ENCODE measurements at regions not wholly inside any gene's neighbourhood (a gene's known extent, or its start where the extent isn't known, plus 50 kb on each side); places are given as distances from the start of the nearest gene placed in this dataset.

GRCh38 chr12:60148831-60149230, 553.0 kb downstream of the SLC16A7 start:
- DNase-seq: no peak

DNA sequence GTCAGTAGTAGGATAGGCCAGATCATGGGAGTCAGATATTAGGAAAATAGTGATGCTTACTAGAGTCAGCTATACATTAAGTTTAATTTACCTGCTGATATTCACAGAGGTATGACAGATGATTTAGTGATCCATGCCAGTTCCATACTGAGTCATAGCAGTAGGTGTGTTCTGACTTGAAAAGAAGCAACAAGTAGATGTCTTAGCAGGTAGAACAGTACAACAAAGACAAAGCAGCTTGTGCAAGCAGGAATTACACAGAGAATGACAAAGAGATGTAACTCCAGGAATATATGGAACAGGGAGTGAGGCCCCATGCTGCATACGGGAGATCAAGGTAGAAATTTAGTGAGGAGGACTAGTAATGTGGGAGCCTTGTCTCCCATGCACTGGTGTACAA, 556.9 kb downstream of the SLC16A7 start:
- DNase-seq: no peak

DNA sequence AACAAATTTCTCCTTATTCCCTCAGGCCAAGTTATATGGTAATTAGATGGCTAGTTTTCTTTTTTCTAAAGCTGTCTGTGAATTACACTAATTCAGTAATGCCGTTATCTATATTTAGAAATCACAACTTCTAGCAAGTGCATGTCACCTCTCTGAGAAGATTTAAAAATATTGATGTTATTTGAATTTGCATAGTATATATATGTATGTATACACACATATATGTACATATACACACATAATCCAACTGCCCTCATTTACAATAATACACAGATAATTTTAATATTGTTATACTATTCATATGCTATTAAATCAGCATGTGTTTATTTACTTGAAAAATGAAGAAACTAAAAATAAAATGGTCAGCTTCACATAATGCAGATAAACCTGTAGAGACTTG, 563.9 kb downstream of the SLC16A7 start:
- DNase-seq: no peak

DNA sequence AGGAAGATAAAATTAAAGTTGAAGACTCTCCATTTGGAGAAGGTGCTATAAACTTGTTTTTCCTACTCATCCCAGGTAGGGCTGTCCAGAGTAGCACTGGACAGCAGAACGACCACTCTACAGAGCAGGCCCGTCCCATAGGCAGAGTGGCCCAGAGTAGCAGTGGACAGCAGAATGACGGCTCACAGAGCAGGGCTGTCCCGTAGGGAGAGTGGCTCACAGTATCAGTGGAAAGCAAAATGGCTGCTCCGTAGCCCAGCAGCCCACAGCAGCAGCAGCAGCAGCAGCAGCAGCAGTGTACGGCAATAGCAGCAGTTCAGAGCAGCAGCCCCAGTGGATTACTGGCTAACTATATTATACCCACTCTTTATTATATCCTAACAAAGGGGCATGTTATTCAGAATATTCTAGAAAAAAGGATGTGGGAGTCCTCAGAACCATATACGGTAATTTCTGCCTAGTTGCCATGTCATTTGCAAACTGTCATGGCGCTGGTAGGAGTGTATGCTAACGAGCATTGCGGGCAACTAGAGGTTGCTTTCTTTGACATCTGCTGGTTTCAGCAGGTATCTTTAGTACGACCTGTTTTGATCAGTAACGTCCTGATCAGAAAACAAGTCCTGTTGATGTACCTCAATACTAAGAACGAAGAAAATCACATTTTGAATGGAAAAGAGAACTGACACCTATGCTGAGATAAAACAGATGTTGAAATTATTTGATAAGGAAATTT, 567.3 kb downstream of the SLC16A7 start:
- no peak for DNase-seq

DNA sequence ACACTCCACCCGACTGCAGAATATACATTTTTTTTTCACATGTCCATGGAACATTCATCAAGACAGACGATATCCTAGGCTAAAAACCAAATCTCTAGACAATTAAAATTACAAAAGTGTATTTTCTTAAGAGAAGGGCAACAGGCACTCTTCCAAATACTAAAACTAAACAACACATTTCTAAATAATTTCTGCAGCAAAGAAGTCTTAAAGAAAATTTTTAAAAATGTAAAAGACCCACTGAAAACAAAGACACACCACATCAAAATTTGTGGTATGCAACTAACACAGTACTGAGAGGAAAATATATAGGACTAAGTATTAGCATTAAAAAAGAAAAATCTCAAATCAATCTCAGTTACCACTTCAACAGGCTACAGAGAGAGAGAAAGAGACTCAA, 570.0 kb downstream of the SLC16A7 start:
- DNase-seq: no peak

DNA sequence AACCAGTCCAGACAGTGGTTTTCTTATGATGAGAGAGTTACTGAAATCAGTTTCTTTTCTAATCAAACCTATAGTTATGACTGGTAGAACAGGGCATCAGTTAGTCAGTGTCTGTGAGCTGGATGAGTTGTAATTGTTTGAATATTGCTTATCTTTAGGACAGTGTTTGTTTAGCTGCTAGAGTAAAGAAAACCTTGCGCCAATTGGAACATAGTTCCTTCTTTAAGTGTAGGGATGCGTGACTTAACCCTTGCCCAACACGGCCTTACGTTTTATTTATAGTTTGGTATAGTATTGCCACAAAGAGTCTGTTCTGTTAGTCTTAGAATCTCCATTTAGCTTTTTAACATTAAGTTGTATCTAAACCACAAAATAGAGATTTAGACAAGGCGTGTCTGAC, 572.6 kb downstream of the SLC16A7 start:
- no peak for DNase-seq

DNA sequence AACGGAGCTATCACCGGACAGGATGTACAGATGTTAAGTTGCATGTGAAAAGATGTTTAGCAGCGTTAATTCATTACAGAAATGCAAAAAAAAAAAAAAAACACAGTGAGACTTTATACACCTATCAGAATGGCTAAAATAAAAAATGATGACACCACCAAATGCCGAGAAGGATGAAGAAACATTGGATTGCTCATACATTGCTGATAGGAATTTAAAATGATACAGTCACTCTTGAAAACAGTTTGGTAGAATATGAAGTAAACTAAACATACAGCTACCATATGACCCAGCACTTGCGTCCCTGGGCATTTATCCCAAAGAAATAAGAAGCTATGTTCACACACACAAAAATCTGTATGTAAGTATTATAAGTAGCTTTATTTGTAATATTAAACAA, 574.1 kb downstream of the SLC16A7 start:
- DNase-seq: no peak

- no peak for DNase-seq
Observed at GRCh38 chr12:60172266-60173211, 576.7 kb downstream of the SLC16A7 start.

GRCh38 chr12:60173224-60174170, 577.7 kb downstream of the SLC16A7 start:
- DNase-seq: no peak

GRCh38 chr12:60174476-60174875, 578.6 kb downstream of the SLC16A7 start:
- no peak for DNase-seq

DNA sequence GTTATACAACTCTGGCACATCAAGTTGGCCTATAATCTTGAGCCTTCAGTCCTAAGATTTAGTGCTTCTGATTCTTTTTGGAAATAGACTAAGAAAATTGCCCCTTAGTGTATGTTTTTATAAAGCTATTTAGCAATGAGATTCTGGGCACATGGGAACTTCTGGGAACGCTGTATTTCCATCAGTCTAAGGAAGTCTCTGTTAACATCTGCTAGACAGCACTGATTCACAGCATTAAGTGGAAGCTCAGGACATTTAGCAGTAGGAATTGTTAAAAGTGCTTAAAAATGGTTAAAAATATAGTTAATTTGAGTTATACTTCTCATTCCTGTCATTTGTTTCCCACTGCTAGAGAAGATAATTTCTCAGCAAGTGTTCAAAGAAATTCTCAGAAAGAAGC, 579.1 kb downstream of the SLC16A7 start:
- DNase-seq: no peak

GRCh38 chr12:60176891-60177290, 581.1 kb downstream of the SLC16A7 start:
- no peak for DNase-seq

DNA sequence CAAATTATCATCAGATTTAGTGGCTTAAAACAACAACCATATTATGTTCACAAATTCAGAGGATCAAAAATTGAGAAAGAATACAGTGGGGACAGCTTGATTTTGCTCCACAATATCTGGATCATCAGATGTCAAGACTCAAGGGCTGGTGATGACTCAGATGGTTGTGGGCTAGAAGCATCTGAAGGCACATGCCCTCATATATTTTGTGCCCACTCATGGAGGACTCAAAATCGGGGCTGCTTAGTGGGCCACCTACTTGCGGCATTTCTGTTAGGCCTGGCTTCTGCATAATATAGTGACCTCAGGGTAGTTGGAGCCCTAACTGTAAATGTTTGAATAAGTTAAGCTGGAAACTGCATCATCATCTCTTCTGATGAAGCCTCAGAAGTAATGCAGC, 584.5 kb downstream of the SLC16A7 start:
- no peak for DNase-seq

DNA sequence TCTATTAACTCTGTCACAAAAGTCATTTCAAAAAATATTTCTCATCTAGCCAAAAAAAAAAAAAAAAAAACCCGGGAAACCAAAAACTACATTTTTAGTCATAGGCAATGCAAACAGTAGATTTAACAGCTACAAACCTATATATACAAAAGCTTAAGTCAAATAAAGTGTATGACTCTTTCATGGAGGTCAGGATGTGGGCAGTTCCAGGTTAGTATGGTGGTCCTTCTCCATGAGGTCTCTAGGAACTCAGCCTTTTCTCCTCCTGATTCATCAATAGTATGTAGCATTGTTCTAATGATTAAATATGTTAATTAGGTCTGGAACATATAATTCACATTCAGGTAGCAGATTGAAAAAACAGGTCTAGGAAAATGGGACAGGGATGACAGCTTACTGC, 586.5 kb downstream of the SLC16A7 start:
- DNase-seq: no peak

- no peak for DNase-seq
Observed at GRCh38 chr12:60184096-60184495, 588.3 kb downstream of the SLC16A7 start.

- DNase-seq: no peak
Observed at GRCh38 chr12:60185060-60185459, 589.2 kb downstream of the SLC16A7 start.

DNA sequence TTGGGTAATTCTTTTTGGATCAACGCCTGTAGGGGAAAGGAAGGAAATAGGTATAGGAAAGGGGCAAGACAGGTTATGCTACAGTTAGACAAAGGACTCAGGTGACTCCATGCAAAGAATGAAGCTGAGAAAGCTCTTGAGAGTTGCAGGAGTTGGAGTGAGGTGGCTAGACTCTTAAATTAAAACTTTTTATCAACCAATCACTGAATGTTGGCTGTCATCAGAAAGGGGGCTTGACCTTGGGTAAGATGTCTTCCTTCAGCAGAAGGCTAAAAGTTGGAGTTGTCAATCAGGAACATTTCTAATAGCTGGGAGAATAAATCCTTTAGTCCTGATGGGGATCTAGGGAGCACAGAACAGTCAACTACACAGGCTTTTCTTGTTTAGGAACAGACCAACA, 595.4 kb downstream of the SLC16A7 start:
- DNase-seq: no peak

DNA sequence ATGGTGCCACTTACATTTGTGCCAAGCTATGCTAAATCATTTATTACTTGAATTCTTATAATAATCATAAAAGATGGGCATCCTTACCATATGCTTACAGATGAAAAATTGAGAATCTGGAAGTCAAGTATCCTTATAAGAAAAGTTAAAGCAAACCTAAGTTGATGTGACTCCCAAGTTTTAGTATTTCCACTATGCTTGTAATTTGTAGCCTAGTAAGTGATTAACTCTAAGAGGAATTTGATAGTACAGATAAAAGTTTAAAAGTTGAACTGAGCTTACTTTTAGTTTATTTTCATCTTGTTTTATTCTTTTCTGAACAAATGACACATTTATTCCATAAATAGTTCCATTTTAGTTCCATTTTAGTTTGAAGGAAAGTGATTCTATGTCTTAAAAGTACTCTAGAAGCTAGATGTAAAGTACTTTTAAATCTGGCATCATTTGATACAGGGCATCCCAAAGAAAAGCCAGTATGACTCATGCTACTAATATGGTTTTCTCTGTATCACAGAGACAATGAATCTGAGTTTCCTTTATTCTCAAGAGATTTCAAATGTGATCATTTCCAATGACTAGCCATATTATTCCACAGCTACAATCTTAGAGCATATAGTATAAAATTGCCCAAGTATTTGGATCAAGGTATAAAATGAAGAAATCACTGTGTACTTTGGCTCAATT, 596.0 kb downstream of the SLC16A7 start:
- no peak for DNase-seq

DNA sequence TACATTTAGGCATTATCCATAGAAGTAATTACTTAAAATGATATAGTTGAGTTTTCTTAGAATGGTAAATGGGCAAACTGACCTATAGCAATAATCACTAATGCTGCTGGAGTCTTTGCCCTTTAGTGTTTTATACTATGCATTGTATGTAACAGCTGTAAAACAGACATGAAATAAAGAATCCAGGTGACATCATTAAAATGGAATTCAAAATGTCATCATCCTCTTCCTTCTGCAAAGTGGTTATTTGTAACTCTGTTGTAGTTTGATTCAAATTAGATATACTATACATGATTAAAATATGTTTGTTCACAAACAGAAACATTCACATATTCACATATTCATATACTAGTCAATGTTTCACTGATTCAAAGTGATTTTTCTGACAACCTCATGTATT, 598.8 kb downstream of the SLC16A7 start:
- no peak for DNase-seq

DNA sequence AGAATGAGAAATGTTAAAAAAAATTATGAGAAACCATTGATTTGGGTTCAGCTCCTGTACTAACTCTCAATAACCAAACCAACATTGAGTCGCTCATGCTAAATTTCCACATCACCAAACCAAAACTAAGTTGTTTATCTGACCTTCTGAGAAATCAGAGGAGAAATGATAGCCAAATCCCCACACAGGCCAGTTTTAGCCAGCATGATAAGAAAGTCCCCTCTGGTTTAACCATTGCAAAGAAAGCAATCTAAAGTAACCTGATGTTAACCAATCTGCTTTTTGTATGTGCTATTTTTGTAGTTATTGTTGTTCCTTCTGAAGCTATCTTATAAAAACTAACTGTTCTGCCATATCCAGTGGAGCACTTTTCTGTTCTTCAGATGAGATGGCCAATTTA, 599.7 kb downstream of the SLC16A7 start:
- DNase-seq: no peak

GRCh38 chr12:60196366-60196765, 600.5 kb downstream of the SLC16A7 start:
- DNase-seq: no peak

GRCh38 chr12:60197589-60197988, 601.8 kb downstream of the SLC16A7 start:
- no peak for DNase-seq

Measured in activated CD8-positive, alpha-beta memory T cell treated with anti-CD3 and anti-CD28 coated beads, Interleukin-2, amount 50 U/mL, for 4 hours (primary cell).